HUDEP-2 (cell line): ENCODE measurements at regions not wholly inside any gene's neighbourhood (a gene's known extent, or its start where the extent isn't known, plus 50 kb on each side); places are given as distances from the start of the nearest gene placed in this dataset.
"Not testable (repeated sequence)": the region's sequence is repeated elsewhere in the genome, so short reads cannot be mapped to it uniquely, and the experiment has no call there.

ENCODE experiments used
- DNase-seq, 76 experiments: peaks; one replicate each; lab custom pipeline; 2025; ENCODE audit not compliant: unreplicated experiment in 76 of 76; lab: John Stamatoyannopoulos, UW

- no peak for DNase-seq
Observed at GRCh38 chr5:163248333-163248732, 189.1 kb upstream of the CCNG1 start.

GRCh38 chr5:163248871-163249270 lies 188.5 kb upstream of the CCNG1 start:
- no peak for DNase-seq

DNA sequence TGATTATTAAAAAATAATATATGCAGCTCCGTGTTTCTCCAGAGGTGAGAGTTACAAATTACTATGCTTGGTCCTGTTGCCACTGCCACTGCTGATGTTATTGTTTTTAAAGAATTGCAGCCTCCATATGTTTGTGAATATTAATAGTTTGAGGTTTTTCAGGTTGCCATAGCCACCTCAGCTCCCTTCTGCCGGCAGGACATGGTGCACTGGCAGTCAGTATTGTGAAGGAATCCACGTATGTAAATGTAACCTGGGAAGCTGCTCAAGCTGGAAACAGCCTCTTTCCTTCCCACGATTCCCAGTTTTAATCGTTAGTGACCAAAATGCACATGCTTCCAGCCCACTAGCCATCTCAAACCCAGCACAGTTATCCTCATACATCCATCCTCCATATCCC lies 184.4 kb upstream of the CCNG1 start:
- DNase-seq = no peak

DNA sequence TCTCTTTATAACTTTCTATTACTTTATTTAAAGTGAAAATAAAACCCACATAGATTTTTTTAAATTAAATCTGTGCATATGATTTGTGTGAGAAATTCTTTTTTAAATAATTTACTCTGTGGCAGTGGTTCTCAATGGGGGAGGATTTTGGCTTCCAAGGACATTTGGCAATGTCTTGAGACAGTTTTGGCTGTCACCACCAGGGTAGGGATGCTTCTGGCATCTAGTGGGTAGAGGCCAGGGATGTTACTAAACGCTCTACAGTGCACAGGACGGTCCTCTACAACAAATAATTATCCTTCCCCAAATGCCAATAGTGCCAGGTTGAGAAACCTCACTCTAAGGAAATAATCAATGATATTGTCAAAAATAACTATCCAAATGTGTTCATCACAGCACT lies 177.9 kb upstream of the CCNG1 start:
- DNase-seq = no peak

- DNase-seq = no peak
Observed at GRCh38 chr5:163260471-163260870, 176.9 kb upstream of the CCNG1 start.

DNA sequence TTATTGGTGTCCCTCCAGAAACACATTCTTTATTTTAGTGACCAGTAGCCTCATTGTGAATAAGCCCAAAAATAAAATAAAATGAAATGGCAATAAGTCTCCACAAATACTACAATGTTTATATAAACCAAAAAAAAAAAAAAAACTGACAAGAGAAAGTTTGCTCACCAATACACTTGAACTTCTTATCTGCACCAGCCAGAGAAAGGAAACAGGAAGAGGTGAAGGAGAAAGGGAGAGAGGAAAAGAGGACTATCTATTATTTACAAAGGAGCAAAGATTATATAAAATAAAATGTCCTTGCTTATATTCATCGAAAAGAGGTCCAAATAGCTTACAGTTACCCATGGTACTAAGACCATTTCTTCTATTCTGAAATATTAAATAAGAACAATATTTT lies 176.4 kb upstream of the CCNG1 start:
- DNase-seq = peak in 1 of 76 experiments; percentile 4

GRCh38 chr5:163261647-163262269 lies 175.6 kb upstream of the CCNG1 start:
- DNase-seq = no peak

- DNase-seq = not testable (repeated sequence)
Observed at GRCh38 chr5:163266249-163266648, 171.1 kb upstream of the CCNG1 start.

DNA sequence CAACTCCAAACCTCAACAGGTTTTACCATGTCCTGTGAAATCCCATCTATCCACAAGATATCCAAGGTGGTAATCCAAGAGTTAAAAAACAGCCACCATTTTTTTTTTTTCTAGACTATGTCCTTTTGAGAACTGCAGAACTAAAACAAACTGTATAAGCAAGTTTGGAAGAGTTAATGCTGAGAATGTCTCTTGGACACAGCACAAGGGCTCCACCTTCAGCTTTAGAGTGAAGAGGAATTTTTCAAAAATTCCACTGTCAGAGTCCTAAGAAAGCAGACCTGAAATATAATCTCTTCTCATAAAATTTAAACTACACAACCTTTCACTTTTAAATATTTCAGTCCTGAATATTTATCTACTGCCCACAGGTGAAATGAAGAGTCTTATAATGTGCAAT lies 167.8 kb upstream of the CCNG1 start:
- DNase-seq = no peak

- DNase-seq = no peak
Observed at GRCh38 chr5:163276466-163276865, 160.9 kb upstream of the CCNG1 start.

DNA sequence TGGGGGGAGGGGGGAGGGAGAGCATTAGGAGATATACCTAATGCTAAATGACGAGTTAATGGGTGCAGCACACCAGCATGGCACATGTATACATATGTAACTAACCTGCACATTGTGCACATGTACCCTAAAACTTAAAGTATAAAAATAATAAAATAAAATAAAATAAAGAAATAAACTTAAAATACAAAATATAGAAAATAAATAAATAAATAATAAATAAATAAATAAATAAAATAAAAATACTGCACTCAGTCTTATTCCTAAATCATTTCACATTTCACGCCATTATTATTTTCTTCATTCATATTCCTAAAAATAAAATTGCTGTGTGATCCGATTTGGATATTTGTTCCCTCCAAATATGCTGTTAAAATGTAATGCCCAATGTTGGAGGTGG lies 156.5 kb upstream of the CCNG1 start:
- DNase-seq = not testable (repeated sequence)

DNA sequence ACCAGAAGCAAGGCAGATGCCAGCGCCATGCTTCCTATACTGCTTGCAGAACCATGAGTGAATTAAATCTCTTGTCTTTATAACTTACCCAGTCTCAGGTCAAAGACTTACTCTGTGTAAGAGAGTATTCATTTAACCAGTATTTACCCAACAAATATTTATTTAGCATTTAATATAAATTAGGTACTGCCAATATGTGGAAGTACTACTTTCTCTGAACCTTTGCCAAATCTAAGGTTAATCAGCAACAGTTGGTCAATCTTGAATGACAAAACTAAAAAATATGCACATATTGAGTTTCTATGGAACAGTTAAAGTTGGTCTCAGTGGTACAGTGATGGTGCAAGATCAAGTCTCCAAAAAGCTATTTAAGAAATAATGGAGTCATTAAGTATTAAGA lies 155.9 kb upstream of the CCNG1 start:
- DNase-seq = no peak

DNA sequence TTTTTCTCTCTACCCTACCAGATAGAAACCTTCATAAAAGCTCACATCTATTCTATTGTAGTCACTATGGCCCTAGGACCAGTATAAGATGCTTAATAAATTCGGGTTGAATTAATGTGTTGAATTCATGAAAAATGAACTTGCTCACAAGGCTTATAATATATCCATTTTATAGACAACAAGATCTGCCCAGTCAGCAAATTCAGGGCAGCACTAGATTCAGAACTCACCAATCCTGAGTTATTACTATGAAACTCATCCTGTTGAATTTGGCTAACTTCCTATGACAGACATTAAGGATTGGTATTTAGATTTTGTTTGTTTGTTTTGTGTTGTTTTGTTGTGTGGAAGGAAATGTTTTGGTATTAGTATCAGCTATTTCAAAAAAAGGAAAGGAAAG lies 143.6 kb upstream of the CCNG1 start:
- no peak for DNase-seq

- no peak for DNase-seq
Observed at GRCh38 chr5:163303718-163304117, 133.7 kb upstream of the CCNG1 start.

GRCh38 chr5:163305655-163306054 lies 131.7 kb upstream of the CCNG1 start:
- no peak for DNase-seq

GRCh38 chr5:163306421-163306820 lies 131.0 kb upstream of the CCNG1 start:
- peak in 5 of 76 experiments; percentile 0 to 18 (median 1) for DNase-seq

DNA sequence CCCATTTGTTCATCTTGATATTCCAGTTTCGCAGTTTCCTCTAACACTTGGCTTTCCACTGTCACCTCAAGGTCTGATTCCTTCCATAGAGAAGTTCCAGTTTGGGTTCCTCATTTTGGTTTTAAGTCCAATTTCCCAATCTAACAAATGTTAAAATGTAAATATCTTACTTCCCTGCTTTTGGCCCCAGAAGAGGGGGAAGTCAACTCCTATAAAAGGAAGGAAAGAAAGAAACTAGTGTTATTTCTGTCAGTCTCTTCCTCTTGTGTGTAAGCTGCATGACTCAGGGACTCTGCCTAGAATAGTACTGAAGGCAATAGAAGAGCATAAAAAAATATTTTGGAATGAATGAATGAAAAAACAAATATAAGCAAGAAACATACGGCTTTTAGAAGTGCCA lies 127.5 kb upstream of the CCNG1 start:
- DNase-seq = no peak

DNA sequence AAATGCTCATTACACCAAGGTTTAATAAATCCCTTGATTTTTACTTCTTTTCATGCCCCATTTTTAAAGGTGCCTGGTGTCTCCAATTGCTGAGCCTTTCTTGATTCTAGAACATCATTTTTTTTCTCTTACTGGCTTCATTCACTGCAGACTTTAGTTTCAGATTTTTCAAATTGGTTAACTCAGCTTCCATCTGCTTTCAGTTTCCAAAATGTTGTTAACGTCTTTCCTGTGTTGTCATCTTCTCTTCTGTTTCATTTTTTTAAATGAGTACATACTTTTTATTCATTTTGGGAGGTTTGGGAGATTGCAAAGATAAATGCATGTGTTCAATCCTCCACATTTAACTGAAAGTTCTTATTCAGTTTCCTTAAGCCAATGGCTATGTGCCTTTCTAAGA lies 126.4 kb upstream of the CCNG1 start:
- no peak for DNase-seq

- no peak for DNase-seq
Observed at GRCh38 chr5:163312598-163312997, 124.8 kb upstream of the CCNG1 start.

- DNase-seq = not testable (repeated sequence)
Observed at GRCh38 chr5:163313049-163313448, 124.3 kb upstream of the CCNG1 start.

DNA sequence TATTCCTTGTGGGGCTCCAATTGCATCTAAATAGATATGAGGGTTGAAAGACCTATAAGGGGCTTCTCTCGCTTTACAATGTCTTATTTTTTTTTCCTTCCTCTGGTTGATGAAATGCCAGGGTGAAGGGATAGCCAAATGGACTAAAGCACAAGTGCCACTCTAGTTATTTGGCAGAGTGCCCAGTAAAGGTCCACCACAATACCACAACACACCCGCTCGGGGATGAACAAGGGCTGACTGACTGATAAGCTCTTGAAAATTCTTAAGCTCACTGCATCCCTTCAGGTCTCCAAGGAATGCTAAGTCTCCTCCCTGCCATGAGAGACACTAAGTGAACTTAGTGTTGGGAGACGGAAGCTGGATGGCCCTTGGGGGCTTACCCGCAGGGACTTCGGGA lies 121.0 kb upstream of the CCNG1 start:
- peak in 5 of 76 experiments; percentile 1 to 15 (median 3) for DNase-seq

DNA sequence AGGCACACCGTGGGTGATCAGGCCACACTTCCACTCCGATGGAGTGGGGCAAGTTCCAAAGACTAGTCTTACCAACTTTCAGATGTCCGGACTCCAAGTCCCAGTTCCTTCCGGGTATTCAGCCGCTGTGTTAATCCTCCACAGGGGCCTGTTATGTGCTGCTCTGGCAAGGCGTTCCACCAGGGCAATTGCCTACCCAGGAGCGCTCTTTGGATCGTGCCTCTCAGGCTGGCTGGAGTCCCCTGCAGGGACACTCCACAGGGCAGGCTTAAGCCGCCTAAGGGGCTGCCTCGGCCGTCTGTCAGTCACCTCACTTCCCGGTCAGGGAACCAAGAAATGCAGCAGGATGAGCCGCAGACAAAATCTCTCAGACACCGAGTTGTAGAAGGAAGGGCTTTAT lies 118.7 kb upstream of the CCNG1 start:
- DNase-seq = no peak

DNA sequence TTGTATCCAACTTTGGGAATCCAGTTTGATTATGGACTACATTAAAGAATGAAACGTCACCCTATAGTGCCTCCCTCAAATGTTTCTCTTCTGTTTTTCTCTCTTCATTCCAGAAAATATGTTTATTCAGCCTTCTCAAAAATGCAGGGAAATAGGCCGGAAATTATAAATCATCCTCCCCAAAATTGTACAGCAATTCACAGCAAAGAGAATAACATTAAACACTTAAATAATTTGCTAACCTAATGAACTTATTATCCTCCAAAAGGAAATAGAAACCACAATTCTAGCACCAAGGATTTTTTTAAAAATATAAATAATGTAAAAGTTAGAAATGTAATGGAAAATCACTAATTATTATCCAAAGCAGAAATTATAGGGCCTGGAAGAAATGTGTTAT lies 115.9 kb upstream of the CCNG1 start:
- DNase-seq = no peak
